Hematopoietic multipotent progenitor cell (in vitro differentiated cells): ENCODE measurements at regions not wholly inside any gene's neighbourhood (a gene's known extent, or its start where the extent isn't known, plus 50 kb on each side); places are given as distances from the start of the nearest gene placed in this dataset.
"Not testable (repeated sequence)": the region's sequence is repeated elsewhere in the genome, so short reads cannot be mapped to it uniquely, and the experiment has no call there.

Experiments used
- DNase-seq, 3 donors: peaks; one replicate each; pipeline ENCODE4 v3.0.0-alpha.2; 2011 to 2015; ENCODE audit warnings: low read depth in 2 of 3, low spot score in 2 of 3

GRCh38 chrX:85808217-85808616 is 239.1 kb downstream of the CHM start:
- no peak for DNase-seq

- DNase-seq = not testable (repeated sequence)
Observed at GRCh38 chrX:85772391-85772790, 275.0 kb downstream of the CHM start.

- no peak for DNase-seq
Observed at GRCh38 chrX:85765651-85766050, 281.7 kb downstream of the CHM start.

GRCh38 chrX:85723025-85723424 is 324.3 kb downstream of the CHM start:
- DNase-seq = not testable (repeated sequence)

GRCh38 chrX:85703233-85703632 is 323.8 kb upstream of the POF1B start:
- not testable (repeated sequence) for DNase-seq

- no peak for DNase-seq
Observed at GRCh38 chrX:85698921-85699320, 319.5 kb upstream of the POF1B start.

- DNase-seq = no peak
Observed at GRCh38 chrX:85685843-85686242, 306.4 kb upstream of the POF1B start.

- no peak for DNase-seq
Observed at GRCh38 chrX:85666471-85666870, 287.0 kb upstream of the POF1B start.

- not testable (repeated sequence) for DNase-seq
Observed at GRCh38 chrX:85663970-85664369, 284.5 kb upstream of the POF1B start.

GRCh38 chrX:85630901-85631300 is 251.4 kb upstream of the POF1B start:
- no peak for DNase-seq

GRCh38 chrX:85627363-85627762 is 247.9 kb upstream of the POF1B start:
- DNase-seq = peak in 1 of 3 donors; percentile 1

GRCh38 chrX:85622635-85623034 is 243.2 kb upstream of the POF1B start:
- no peak for DNase-seq

- no peak for DNase-seq
Observed at GRCh38 chrX:85620466-85620865, 241.0 kb upstream of the POF1B start.

- no peak for DNase-seq
Observed at GRCh38 chrX:85619962-85620361, 240.5 kb upstream of the POF1B start.

- DNase-seq = peak in 1 of 3 donors; percentile 0
Observed at GRCh38 chrX:85611926-85612325, 232.5 kb upstream of the POF1B start.

- no peak for DNase-seq
Observed at GRCh38 chrX:85592980-85593379, 213.5 kb upstream of the POF1B start.

GRCh38 chrX:85591536-85591935 is 212.1 kb upstream of the POF1B start:
- no peak for DNase-seq

- DNase-seq = no peak
Observed at GRCh38 chrX:85590638-85591037, 211.2 kb upstream of the POF1B start.

- DNase-seq = no peak
Observed at GRCh38 chrX:85573801-85574200, 194.3 kb upstream of the POF1B start.

- no peak for DNase-seq
Observed at GRCh38 chrX:85570496-85570895, 191.0 kb upstream of the POF1B start.

GRCh38 chrX:85569686-85570085 is 190.2 kb upstream of the POF1B start:
- no peak for DNase-seq

- DNase-seq = no peak
Observed at GRCh38 chrX:85569096-85569495, 189.6 kb upstream of the POF1B start.

GRCh38 chrX:85561231-85561630 is 181.8 kb upstream of the POF1B start:
- DNase-seq = no peak

GRCh38 chrX:85544609-85545008 is 165.1 kb upstream of the POF1B start:
- DNase-seq = peak in 1 of 3 donors; percentile 5
